MM.1S (cell line): ENCODE measurements at regions not wholly inside any gene's neighbourhood (a gene's known extent, or its start where the extent isn't known, plus 50 kb on each side); places are given as distances from the start of the nearest gene placed in this dataset.

Experiments used
- CTCF ChIP-seq: fragments of 300-600 bp; sonication (generic); IDR thresholded peaks from 2 replicates; pipeline ENCODE4 v1.5.1; 2016; ENCODE audit warnings: antibody characterized with exemption, low read length, mixed read lengths
- EZH2 ChIP-seq: fragments of 300-600 bp; sonication (generic); optimal IDR thresholded peaks from 2 replicates; pipeline ENCODE3; 2017; ENCODE audit warnings: low read depth, mild to moderate bottlenecking, antibody characterized with exemption, low read length, mixed read lengths
- EZH2phosphoT487 ChIP-seq: fragments of 300-600 bp; sonication (generic); IDR thresholded peaks from 2 replicates; pipeline ENCODE4 v1.6.1; 2018; ENCODE audit warnings: antibody characterized with exemption, low read length

- TF ChIP-seq CTCF (no peak), EZH2 (no peak), EZH2phosphoT487 (no peak)
Observed at GRCh38 chr14:106813477-106813823, 1287.1 kb downstream of the TMEM121 start.
